Hematopoietic multipotent progenitor cell treated with erythropoietin and hydrocortisone succinate and interleukin-3 and kit ligand, for 17 days (in vitro differentiated cells): ENCODE measurements at regions not wholly inside any gene's neighbourhood (a gene's known extent, or its start where the extent isn't known, plus 50 kb on each side); places are given as distances from the start of the nearest gene placed in this dataset.

Experiments
- DNase-seq: peaks from one replicate; pipeline ENCODE4 v3.0.0-alpha.2; 2015; ENCODE audit warnings: low spot score

DNA sequence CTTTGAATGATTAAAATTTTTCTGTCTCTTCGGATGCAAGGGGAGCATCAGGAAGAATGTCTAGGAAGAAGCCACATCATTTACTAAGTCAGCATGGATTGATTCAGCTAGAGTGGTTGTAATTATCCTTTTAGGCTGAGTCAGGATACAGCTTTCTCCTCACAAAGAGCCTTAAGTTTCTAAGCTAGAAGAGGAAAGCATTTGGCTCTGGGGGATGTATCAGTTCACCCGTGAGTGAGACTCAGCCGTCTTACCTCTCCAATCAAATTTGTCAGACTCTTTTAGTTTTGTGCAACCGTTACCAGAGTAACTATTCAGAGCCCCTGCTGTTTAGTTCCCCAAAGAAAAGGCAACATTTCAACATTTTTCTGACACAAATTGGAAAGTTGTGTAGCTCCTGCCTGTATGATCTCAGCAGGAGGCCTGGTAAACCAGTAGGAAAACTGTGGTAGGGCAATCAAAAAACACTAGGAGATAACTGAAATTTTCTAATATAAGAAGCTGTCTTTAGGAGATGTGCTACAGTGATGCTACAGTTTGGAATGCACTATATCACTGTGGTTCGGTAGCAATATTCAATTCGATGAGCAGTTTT, 432.4 kb upstream of the LUZP2 start:
- DNase-seq, result no peak

DNA sequence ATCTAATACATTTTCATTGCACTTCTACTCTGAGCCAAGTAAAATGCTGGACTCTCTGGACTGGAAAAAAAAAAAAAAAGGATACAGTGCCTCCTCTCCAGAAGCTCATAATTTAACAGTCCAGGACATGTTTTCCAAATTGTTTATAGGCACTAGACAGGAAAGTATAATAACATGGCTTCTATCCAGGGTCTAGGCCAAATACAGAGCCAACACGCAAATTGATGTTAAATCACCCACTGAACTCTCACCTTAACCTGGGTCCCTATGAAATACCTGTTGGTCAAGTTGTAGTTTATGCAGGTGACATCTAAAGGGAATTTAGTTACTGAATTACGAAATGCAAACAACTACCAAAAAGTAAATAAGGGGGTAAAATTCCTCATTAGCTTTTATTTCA, 428.7 kb upstream of the LUZP2 start:
- DNase-seq, result no peak

DNA sequence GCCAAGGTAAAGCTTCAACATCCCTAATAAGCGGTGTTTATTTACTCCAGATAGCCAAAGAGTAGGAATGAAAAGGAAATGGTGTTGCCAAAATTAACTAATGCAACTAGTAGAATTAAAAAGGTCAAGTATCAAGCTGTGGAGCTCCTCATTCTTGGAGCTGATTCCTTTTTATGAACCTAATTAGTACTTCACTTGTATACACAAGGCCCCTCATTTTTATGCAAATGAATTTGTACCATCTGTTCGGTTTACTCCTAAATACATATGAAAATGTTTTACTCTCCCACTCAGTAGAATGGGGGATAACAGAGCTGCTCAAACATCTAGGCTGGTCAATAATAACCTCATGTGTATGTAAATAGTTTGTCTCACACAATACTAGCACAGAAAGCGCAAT, 426.4 kb upstream of the LUZP2 start:
- no peak for DNase-seq

DNA sequence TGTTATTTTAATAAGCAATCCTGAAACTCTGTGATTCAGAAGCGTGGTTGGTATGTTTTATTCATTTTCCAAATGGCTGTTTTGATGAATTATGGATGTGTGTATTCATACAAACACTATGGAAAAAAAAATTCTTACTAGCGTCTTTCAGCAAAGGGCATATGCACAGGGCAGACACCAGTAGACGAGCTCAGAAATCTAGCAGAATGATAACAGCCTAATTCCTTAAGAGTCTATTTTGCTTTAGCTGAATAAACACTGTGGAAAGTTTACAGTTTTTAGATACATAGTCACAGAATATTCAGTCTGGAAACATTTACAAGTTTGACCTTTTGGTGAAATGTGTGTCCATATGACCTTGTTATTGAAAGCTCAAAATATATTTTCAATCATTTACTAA, 418.8 kb upstream of the LUZP2 start:
- DNase-seq, result no peak

DNA sequence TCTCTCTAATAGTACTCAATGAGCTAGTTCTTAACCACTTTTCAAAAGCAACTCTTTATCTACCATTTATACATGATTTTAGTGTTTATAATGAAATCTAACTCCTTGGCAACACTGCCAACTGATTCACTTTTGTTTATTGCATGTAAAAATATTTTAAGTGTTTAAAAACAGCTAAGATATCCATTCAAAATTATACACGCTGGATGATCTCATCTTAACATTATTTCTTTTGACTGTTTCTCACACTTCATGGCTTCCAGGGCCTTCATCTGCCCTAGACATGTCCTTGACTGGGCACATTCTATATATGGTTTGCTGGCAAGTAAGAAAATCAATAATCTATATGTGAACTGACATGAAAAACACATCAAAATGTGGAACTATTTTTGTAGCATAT, 414.6 kb upstream of the LUZP2 start:
- DNase-seq, result no peak

DNA sequence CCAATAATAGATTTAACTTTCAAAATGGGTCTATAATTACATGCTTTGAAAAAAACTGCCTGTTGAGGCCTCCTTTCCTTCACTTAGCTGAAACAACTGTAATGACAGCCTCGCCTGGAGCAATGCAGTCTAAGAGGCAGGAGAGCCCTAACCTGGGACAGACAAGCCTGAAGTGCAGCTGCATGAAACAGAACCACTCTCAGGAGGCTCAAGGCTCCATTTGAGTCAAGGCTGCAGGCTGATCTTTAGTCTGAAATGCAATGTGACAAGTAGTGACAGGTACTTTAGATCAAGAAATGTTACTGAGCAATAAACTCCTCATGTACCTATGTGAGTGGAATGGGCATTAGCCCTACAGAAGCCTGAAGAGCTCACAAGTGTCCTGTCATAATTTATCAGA, 414.0 kb upstream of the LUZP2 start:
- DNase-seq, result no peak

DNA sequence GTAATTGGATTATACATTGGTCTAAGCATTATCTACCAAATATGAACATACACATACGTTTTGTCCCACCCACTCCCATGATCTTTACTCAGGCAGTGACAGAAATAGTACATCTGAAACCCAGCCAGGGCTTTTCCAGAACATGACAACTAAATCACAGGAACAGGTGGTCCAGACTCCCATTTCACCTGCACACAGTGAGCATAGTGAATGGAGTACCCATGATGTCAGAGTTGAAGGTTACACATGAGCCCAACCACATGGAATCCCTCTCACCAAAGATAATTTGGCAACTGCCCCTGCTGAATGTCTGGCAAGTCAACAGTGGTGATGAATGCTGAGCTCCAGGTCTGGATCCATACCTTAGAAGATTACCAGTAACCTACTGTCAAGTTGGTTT, 411.9 kb upstream of the LUZP2 start:
- no peak for DNase-seq

DNA sequence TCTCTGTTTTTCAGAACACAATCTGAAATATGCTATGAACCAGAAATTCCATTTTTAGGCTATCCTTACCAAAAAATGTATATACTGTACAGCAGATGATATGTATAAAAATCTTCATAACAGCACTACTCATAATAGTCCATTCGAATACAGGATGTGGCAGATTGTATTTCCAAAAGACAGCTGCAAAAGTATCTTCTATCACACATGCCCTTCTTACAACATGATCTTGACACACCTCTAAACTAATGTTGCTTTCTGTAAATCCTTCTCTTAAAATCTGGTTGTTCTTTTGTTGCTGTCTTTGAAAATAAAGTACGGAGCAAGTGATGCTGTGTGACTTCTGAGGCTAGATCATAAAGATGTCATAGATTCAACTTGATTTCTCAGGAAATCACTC, 409.9 kb upstream of the LUZP2 start:
- no peak for DNase-seq

DNA sequence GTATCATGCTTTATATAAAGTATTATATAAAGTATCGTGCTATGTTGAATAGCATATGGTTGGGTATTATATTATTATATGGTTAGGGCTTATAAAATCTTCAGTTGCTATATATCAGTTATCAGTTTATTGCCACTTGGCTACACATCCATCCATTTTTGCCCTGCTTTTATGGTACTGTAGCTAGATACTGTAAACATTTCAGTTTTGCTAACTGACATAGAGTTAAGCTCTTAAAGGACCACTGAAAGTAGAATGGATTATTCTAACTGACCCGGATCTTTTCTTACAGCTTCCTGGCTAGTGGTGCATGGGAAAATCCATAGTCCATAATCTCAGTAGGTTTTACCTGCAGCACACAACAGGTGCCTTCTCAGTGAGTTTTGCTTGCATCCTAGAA, 405.3 kb upstream of the LUZP2 start:
- no peak for DNase-seq

DNA sequence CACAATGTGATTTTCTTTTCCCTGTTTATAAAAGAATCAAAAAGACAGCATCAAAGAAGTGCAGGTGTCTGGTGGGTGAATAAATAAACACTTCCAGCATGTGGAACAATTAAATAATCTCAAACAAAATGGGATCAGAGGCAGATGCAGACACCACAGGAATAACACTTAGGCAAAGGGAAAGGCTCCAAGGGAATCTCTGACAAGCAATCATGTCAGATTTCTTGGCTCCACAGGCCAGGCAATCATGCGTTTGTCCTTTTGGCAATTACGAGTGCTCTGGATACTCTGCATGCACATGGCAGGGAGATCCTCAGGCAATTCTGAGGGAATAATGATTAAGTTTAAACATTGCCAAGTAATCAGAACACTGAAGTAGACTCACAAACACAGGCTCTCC, 403.5 kb upstream of the LUZP2 start:
- DNase-seq, result no peak

DNA sequence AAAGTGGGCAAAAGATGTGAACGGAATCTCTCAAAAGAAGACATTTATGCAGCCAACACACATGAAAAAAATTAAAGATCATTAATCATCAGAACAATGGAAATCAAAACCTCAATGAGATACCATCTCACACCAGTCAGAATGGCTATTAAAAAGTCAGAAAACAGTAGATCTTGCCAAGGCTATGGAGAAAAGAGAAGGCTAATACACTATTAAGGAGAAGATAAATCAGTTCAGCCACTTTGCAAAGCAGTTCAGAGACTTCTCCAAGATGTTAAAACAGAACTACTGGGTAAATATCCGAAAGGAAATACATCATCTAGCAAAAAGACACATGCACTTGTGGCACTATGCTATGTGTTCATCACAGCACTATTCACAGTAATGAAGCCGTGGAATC, 388.2 kb upstream of the LUZP2 start:
- no peak for DNase-seq

DNA sequence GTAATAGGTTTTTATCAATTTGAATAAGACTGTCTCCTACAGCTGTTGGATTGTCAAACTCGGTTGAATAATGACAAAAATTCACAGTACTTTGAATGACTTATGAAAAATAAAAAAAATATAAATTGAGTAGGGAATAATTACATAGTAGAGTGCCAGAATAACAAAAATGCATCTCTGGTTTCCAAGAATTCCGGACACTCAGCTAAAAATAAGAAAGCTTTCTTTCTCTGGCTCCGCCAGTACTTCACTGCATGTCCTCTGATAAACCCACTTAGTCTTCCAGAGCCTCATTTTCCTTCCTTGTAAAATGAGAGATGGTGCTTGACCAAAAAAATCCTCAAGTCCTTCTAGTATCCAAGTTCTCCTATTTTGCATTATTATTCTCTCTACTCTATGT, 374.6 kb upstream of the LUZP2 start:
- no peak for DNase-seq

DNA sequence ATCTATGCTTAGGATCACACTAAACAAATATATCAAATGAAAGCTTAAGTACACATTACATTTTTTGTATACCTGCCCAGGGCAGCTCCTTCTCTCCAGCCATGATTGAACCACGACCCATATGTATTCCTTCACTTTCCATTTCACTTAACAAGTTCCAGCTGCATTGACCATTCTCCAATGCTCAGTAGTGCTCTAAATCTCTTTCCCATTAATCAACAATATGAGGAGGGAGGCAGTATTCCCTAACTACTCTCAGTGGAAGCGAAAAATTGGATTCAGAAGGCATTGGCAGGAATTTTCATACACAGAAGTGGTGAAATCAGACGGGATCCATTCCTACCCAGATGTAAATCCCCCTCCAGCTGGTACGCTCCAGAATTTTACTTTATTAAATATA, 372.0 kb upstream of the LUZP2 start:
- no peak for DNase-seq

DNA sequence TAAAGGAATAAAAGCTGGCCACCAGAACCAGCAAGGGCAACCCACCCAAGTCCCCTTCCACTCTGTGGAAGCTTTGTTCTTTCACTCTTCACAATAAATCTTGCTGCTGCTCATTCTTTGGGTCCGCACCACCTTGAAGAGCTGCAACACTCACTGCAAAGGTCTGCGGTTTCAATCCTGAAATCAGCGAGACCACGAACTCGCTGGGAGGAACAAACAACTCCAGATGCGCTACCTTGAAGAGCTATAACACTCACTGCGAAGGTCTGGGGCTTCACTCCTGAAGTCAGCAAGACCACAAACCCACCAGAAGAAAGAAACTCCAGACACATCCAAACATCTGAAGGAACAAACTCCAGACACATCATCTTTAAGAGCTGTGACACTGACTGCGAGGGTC, 365.2 kb upstream of the LUZP2 start:
- no peak for DNase-seq

DNA sequence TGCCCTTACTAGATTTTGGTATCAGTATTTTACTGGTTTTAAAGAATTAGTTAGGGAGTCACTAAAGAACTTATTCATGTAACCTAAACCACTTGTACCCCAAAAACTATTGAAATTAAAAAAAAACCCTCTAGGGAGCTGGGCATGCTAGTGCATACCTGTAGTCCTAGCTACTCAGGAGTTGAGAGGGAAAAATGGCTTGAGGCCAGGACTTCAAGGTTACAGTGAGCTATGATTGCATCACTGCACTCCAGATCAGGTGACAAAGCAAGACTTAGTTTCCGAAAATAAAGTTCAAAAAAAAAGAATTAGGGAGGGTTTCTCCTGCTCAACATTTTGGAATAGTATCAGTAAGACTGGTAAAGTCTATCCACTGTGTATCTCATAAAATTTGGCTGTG, 364.4 kb upstream of the LUZP2 start:
- DNase-seq, result no peak

DNA sequence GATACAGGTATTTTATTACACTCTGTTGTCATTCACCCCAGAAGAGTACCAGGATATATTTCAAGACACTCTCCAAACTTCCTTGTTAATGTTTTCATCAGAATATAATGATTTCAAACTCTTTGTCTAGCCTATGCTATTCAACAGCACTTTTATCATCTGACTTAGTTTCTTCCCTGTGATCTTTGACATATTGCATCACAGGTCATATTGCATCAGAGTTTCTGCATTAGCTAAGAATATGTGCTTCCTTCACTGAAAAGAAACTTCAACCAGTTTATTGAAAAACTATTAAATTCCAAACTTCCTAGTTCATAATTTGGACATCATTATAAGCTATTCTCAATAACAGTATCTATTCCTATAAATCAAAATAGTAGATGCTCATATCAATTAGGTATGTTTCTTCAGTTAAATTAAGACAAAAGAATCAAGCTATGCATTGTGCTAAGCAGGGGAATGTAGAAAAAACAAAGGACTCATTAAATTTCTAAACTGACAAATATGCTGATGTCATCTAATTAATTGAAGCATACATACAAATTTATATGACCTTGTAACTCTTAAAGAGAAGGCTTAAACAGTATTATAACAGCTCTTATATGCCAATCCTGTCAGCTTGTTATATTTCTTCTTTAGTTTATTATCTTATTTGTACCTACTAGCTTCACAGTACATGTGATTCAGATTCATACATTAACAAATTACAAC, 361.8 kb upstream of the LUZP2 start:
- no peak for DNase-seq

DNA sequence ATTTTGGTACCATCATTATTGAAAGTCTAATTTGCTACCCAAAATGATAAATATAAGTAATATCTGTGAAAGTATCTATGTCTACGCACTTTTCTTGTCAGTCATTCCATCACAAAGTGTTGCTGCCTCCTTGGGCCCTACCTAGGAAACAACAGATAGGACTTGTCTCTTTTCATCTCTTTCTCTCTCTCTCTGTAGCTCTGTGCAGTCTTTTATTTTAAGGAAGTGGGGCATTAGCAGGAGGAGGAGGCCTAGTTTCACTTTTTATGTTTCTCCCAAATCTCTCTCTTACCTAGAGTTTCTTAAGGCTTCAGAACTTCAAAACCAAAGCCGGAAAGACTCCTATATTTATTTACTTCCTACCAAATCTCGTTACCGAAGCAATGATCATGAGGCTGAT, 354.8 kb upstream of the LUZP2 start:
- DNase-seq, result no peak

DNA sequence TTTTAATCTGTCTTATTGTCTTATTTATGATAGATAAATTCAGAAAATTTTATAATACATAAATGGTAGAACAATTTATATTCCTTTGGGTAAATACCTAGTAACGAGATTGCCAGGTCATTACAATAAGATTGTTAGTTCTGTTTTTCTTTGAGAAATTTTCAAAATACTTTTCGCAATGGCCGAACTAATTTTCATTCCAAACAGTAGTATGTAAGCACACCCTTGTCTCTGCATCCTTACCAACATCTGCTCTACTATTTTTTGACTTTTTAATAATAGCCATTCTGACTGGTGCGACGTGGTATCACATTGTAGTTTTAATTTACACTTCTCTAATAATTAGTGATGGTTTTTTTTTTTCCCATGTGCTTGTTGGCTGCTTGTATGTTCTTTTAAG, 351.4 kb upstream of the LUZP2 start:
- no peak for DNase-seq

DNA sequence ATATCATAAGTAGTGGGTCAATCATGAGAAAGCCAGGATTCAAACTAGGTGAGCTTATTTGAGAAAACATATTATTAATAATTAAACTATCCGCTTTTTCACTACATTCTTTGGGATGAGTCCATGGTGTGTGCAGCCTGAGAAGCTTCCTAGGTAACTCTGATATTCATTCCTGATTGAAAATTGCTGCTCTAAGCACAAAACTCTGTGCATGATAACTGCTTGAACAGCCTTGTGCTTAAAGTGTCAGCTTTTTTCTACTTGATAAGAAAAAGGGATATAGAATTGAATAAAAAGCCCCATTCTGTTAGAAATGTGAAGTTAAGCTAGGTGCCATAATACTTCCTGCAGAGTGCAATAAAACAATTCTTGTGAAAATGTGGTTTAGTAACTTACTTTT, 343.5 kb upstream of the LUZP2 start:
- no peak for DNase-seq

DNA sequence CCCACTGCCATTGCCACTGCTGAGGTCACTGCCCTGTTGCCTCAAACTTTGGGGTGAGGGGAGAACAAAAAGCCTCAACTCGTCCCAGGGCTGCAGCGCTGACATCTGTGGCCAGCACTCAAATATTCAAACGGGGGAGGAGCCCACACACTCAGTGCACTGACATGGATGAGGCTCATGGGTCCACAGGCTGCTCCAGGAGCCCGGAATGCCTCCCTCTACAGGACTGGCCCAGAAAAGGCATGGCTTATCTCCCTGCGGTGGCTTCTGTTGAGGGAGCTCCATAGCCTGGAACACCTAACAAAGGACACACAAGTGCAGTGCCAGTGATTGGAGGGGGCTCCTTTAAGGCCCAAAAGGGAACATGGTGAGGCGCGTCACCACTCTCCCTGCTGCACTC, 341.1 kb upstream of the LUZP2 start:
- no peak for DNase-seq

DNA sequence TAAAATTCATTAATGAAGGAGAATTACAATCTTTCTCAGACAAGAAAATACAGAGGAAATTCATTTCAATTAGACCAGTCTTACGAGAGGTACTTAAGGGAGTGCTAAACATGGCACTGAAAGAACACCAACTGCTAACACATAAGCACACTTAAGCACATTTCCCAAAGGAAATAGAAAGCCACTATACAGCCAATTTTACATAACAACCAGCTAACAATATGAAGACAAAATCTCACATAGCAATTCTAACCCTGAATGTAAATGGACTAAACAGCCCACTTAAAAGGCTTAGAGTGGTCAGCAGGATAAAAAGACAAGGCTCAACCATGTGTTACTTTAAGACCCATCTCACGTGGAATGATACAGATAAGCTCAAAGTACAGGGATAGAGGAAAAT, 339.5 kb upstream of the LUZP2 start:
- DNase-seq, result no peak

DNA sequence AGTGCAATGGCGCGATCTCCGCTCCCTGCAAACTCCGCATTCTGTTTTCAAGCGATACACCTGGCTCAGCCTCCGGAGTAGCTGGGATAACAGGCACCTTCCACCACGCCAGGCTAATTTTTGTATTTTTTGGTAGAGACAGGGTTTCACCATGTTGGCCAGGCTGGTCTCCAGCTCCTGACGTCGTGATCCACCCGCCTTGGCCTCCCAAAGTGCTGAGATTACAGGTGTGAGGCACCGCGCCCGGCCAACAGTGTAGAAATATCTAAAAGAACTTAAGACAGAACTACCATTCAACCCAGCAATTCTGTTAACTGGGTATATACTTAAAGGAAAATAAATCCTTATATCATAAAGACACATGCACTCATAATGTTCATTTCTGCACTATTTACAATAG, 335.3 kb upstream of the LUZP2 start:
- no peak for DNase-seq

DNA sequence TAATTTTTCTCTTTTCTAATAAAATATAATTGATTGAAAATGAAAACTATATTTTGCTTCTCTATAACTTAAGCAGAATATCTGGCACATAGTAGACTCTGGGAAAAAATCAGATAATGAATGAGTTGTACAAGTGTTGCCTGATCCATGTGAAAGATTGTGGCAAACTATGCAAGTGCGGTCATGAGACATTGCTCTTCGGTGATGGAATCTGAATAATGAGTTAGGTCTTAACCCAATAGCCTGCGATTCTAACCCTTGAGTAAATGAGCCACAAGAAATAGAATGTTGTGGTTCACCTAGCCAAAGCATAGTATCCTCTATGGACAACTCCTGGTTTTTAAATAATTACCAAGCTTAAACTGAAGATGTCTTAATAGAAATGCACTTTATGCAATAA, 333.7 kb upstream of the LUZP2 start:
- DNase-seq, result no peak

DNA sequence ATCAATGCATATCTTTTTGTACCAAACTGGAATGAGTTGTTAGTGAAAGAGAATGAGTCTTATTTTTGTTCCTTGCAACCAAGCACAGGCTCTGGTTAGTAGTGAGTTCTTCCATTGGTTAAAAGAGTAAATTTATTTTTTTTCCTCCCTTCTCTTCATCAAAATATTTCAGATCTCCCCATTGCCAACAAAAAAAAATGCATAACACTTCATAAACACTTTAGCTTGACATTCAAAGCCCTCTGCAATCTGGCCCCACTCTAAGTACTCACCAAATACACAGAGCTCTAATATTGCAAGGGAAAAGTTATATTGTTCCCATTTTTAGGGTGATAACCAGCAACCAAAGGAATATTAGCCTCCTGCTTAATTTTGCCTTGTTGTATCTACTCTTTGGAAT, 333.0 kb upstream of the LUZP2 start:
- DNase-seq, result no peak

DNA sequence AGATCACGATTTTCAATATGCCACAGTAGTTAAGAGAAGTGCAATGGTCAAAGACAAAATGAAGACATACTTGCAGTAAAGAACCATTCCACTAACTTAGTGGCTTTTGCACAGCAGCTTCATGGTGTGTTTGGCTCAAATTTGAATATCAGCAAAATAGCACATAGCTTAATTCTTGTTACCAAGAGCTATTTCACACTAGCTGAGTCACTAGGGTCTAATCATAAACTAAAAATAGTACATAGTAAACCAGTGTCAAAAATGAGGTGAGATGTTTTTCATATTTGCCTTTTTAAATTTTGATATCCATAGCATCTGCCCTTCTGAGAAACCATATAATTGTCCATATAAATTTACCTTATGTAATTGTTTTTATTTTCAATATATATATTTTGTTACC, 325.0 kb upstream of the LUZP2 start:
- DNase-seq, result no peak
